PC-3 (cell line): ENCODE measurements at regions not wholly inside any gene's neighbourhood (a gene's known extent, or its start where the extent isn't known, plus 50 kb on each side); places are given as distances from the start of the nearest gene placed in this dataset.

ENCODE experiments used
- ATAC-seq: fragments of 200-7000 bp; cut with Tn5 transposase; 2 replicates; pipeline ENCODE4 v1.9.1; 2020; ENCODE audit warnings: mild to moderate bottlenecking, moderate library complexity
- BruUV-seq: library from RNA; stranded (reverse); fragments of 400-500 nt; replicated peaks from 2 replicates; lab custom pipeline; 2021; lab: Mats Ljungman, UMichigan
- CTCF ChIA-PET: fragments of 300-600 bp; sonication (Branson Sonifier 250); formaldehyde crosslinking; loops from one replicate; lab custom pipeline; 2022; ENCODE audit warnings: antibody characterized with exemption; lab: Charles Lee
- POLR2A ChIA-PET: fragments of 300-600 bp; sonication (Branson Sonifier 250); formaldehyde crosslinking; loops from one replicate; lab custom pipeline; 2022; ENCODE audit warnings: antibody characterized with exemption; ENCODE audit not compliant: unreplicated experiment; lab: Charles Lee
- DNase-seq: peaks from one replicate; pipeline ENCODE4 v3.0.0-alpha.2; 2015
- H2AFZ ChIP-seq: fragments of 300-600 bp; sonication (generic); 2 replicates; pipeline ENCODE4 v1.6.0; 2016; ENCODE audit warnings: antibody characterized with exemption, low read length
- H3F3A ChIP-seq: fragments of 300-600 bp; sonication (generic); one replicate; pipeline ENCODE4 v1.6.0; 2017; ENCODE audit warnings: antibody characterized with exemption, low read length, control low read depth, mild to moderate bottlenecking; ENCODE audit not compliant: unreplicated experiment
- H3K27ac ChIP-seq: fragments of 300-600 bp; sonication (generic); 2 replicates; pipeline ENCODE4 v1.5.1; 2016; ENCODE audit warnings: mild to moderate bottlenecking, low read length
- H3K27me3 ChIP-seq: fragments of 300-600 bp; sonication (generic); 2 replicates; pipeline ENCODE4 v1.6.1; 2016; ENCODE audit warnings: low read length, mixed read lengths
- H3K36me3 ChIP-seq: fragments of 300-600 bp; sonication (generic); 2 replicates; pipeline ENCODE4 v1.6.1; 2016; ENCODE audit warnings: low read depth, mixed run types, low read length, mixed read lengths
- H3K4me1 ChIP-seq: fragments of 300-600 bp; sonication (generic); 2 replicates; pipeline ENCODE4 v1.5.1; 2016; ENCODE audit warnings: low read length; ENCODE audit not compliant: insufficient read depth
- H3K4me2 ChIP-seq: fragments of 300-600 bp; sonication (generic); 2 replicates; pipeline ENCODE4 v1.6.0; 2016; ENCODE audit warnings: low read length
- H3K4me3 ChIP-seq: fragments of 300-600 bp; sonication (generic); 2 replicates; pipeline ENCODE4 v1.5.1; 2016; ENCODE audit warnings: mild to moderate bottlenecking, low read length, mixed read lengths
- H3K79me2 ChIP-seq: fragments of 300-600 bp; sonication (generic); 2 replicates; pipeline ENCODE4 v1.6.1; 2017; ENCODE audit warnings: low read length, mixed read lengths
- H3K9ac ChIP-seq: fragments of 300-600 bp; sonication (generic); 2 replicates; pipeline ENCODE4 v1.6.0; 2016; ENCODE audit warnings: mild to moderate bottlenecking, low read length
- H3K9me2 ChIP-seq: fragments of 300-600 bp; sonication (generic); replicated peaks from 2 replicates; pipeline ENCODE4 v1.6.1; 2016; ENCODE audit warnings: mixed run types, low read length, mixed read lengths
- H3K9me3 ChIP-seq: fragments of 300-600 bp; sonication (generic); 2 replicates; pipeline ENCODE4 v1.6.1; 2016; ENCODE audit warnings: low read length, mixed read lengths
- H4K20me1 ChIP-seq: fragments of 300-600 bp; sonication (generic); 2 replicates; pipeline ENCODE4 v1.6.1; 2016; ENCODE audit warnings: low read length, mixed read lengths
- CTCF ChIP-seq: fragments of 300-600 bp; sonication (generic); conservative IDR thresholded peaks from 2 replicates; pipeline ENCODE4 v1.5.1; 2017; ENCODE audit warnings: antibody characterized with exemption, low read depth, mild to moderate bottlenecking, low read length
- EZH2 ChIP-seq: fragments of 300-600 bp; sonication (generic); IDR thresholded peaks from one replicate; pipeline ENCODE4 v1.6.1; 2017; ENCODE audit warnings: antibody characterized with exemption, mild to moderate bottlenecking, low read length; ENCODE audit not compliant: unreplicated experiment
- EZH2phosphoT487 ChIP-seq: fragments of 300-600 bp; sonication (generic); IDR thresholded peaks from 2 replicates; pipeline ENCODE4 v1.6.1; 2018; ENCODE audit warnings: mild to moderate bottlenecking, antibody characterized with exemption, low read length, borderline replicate concordance
- intact Hi-C: fragments of 100-400 bp; cut with micrococcal nuclease; formaldehyde crosslinking; loops from 2 replicates; pipeline ENCODE4 v1.9.0; 2023

- TF ChIP-seq EZH2phosphoT487, result no peak
- TF ChIP-seq CTCF, result no peak
- TF ChIP-seq EZH2, result no peak
- intact Hi-C loops, result loop anchor here (2.0 to 5.0 kb wide), 2 partner anchors 20 to 52 kb away; no protein-coding TSS in a partner anchor
- CTCF ChIA-PET, result no interaction called here
- Histone ChIP-seq H3K79me2 (no peaks in the 10 kb centered on the region), H3K4me2 (no peak overlapping the region), H3K4me1 (peaks cover 35% of the 10 kb centered on the region), H3K9ac (no peak overlapping the region), H3K9me3 (no peaks in the 10 kb centered on the region), H3K4me3 (no peak overlapping the region), H4K20me1 (no peaks in the 10 kb centered on the region), H3K9me2 (no peaks in the 10 kb centered on the region), H3K27me3 (no peaks in the 10 kb centered on the region), H3F3A (no peaks in the 10 kb centered on the region), H3K27ac (no peak overlapping the region), H3K36me3 (no peaks in the 10 kb centered on the region), H2AFZ (no peak overlapping the region)
- POLR2A ChIA-PET, result no interaction called here
- BruUV-seq, result no TSS peak
- ATAC-seq, result peak; percentile 59
- DNase-seq, result peak; percentile 68
Measured at GRCh38 chr2:8624855-8625398, 56.9 kb upstream of the ID2 start.

- ATAC-seq (no peak), DNase-seq (no peak)
- Histone ChIP-seq H3K27ac (no peak overlapping the region), H3K9me3 (no peaks in the 10 kb centered on the region), H3K4me2 (no peak overlapping the region), H3K79me2 (no peaks in the 10 kb centered on the region), H3K9me2 (no peaks in the 10 kb centered on the region), H4K20me1 (no peaks in the 10 kb centered on the region), H3F3A (no peaks in the 10 kb centered on the region), H3K4me3 (no peak overlapping the region), H3K4me1 (peaks cover 35% of the 10 kb centered on the region), H3K27me3 (no peaks in the 10 kb centered on the region), H3K9ac (no peak overlapping the region), H2AFZ (no peak overlapping the region), H3K36me3 (no peaks in the 10 kb centered on the region)
- ChIA-PET POLR2A (no interaction called here), CTCF (no interaction called here)
- no TSS peak for BruUV-seq
- TF ChIP-seq CTCF (no peak), EZH2phosphoT487 (no peak), EZH2 (no peak)
- intact Hi-C loops, result loop anchor here (2.0 to 5.0 kb wide), 2 partner anchors 21 to 52 kb away; no protein-coding TSS in a partner anchor
Measured at GRCh38 chr2:8625399-8626300, 56.2 kb upstream of the ID2 start.

GRCh38 chr2:8626572-8626971, 55.3 kb upstream of the ID2 start:
- no peaks in the 10 kb centered on the region for H3F3A ChIP-seq
- no peaks in the 10 kb centered on the region for H3K9me2 ChIP-seq
- peak overlapping the region; percentile 53; the same call in 1 of the 2 replicates for H3K4me2 ChIP-seq
- ChIA-PET CTCF (no interaction called here), POLR2A (no interaction called here)
- TF ChIP-seq EZH2phosphoT487 (no peak), CTCF (no peak), EZH2 (no peak)
- peaks cover 35% of the 10 kb centered on the region for H3K4me1 ChIP-seq
- no peaks in the 10 kb centered on the region for H4K20me1 ChIP-seq
- H3K27ac ChIP-seq, result no peak overlapping the region
- intact Hi-C loops, result loop anchor here (5.0 kb wide), 1 partner anchor 51 kb away; no protein-coding TSS in a partner anchor
- ATAC-seq (peak; percentile 25), DNase-seq (no peak)
- H3K9me3 ChIP-seq, result no peaks in the 10 kb centered on the region
- H3K36me3 ChIP-seq, result no peaks in the 10 kb centered on the region
- H3K4me3 ChIP-seq, result no peak overlapping the region
- H2AFZ ChIP-seq, result 0 out of 2 replicates have a peak overlapping the region, but pooled peaks have one; percentile 49
- no peaks in the 10 kb centered on the region for H3K79me2 ChIP-seq
- no TSS peak for BruUV-seq
- H3K9ac ChIP-seq, result no peak overlapping the region
- H3K27me3 ChIP-seq, result no peaks in the 10 kb centered on the region
